CD4-positive, alpha-beta T cell treated with Interleukin-10 for 1 hour (primary cell): ENCODE measurements at regions not wholly inside any gene's neighbourhood (a gene's known extent, or its start where the extent isn't known, plus 50 kb on each side); places are given as distances from the start of the nearest gene placed in this dataset.
"Not testable (repeated sequence)": the region's sequence is repeated elsewhere in the genome, so short reads cannot be mapped to it uniquely, and the experiment has no call there.

ENCODE experiments used
- DNase-seq: peaks from one replicate; pipeline ENCODE4 v3.0.0-alpha.2; 2020

GRCh38 chr12:9449181-9449580, 158.5 kb downstream of the KLRB1 start:
- no peak for DNase-seq

- not testable (repeated sequence) for DNase-seq
Measured at GRCh38 chr12:9448648-9449047, 159.1 kb downstream of the KLRB1 start.

- DNase-seq, result peak; percentile 94
Measured at GRCh38 chr12:9447791-9448614, 159.7 kb downstream of the KLRB1 start.

GRCh38 chr12:9446883-9447761, 160.6 kb downstream of the KLRB1 start:
- not testable (repeated sequence) for DNase-seq

GRCh38 chr12:9440428-9440827, 167.3 kb downstream of the KLRB1 start:
- DNase-seq, result not testable (repeated sequence)

GRCh38 chr12:9435682-9436081, 172.0 kb downstream of the KLRB1 start:
- DNase-seq, result peak; percentile 48

- not testable (repeated sequence) for DNase-seq
Measured at GRCh38 chr12:9430385-9430784, 177.3 kb downstream of the KLRB1 start.

GRCh38 chr12:9428856-9429255, 178.9 kb downstream of the KLRB1 start:
- not testable (repeated sequence) for DNase-seq

- DNase-seq, result not testable (repeated sequence)
Measured at GRCh38 chr12:9425429-9425828, 182.3 kb downstream of the KLRB1 start.

- DNase-seq, result not testable (repeated sequence)
Measured at GRCh38 chr12:9424175-9424740, 183.5 kb downstream of the KLRB1 start.

- DNase-seq, result not testable (repeated sequence)
Measured at GRCh38 chr12:9422689-9423088, 185.0 kb downstream of the KLRB1 start.

- not testable (repeated sequence) for DNase-seq
Measured at GRCh38 chr12:9421520-9422086, 186.1 kb downstream of the KLRB1 start.

GRCh38 chr12:9420817-9421519, 186.7 kb downstream of the KLRB1 start:
- not testable (repeated sequence) for DNase-seq

- DNase-seq, result not testable (repeated sequence)
Measured at GRCh38 chr12:9418669-9419041, 189.1 kb downstream of the KLRB1 start.

- DNase-seq, result not testable (repeated sequence)
Measured at GRCh38 chr12:9417947-9418668, 189.6 kb downstream of the KLRB1 start.

- not testable (repeated sequence) for DNase-seq
Measured at GRCh38 chr12:9417341-9417740, 190.4 kb downstream of the KLRB1 start.

- DNase-seq, result not testable (repeated sequence)
Measured at GRCh38 chr12:9416346-9416745, 191.4 kb downstream of the KLRB1 start.

GRCh38 chr12:9415898-9416297, 191.8 kb downstream of the KLRB1 start:
- not testable (repeated sequence) for DNase-seq

GRCh38 chr12:9413862-9414261, 193.9 kb downstream of the KLRB1 start:
- not testable (repeated sequence) for DNase-seq

- not testable (repeated sequence) for DNase-seq
Measured at GRCh38 chr12:9412459-9412858, 195.3 kb downstream of the KLRB1 start.

- not testable (repeated sequence) for DNase-seq
Measured at GRCh38 chr12:9411616-9412268, 196.0 kb downstream of the KLRB1 start.
